ENCODE measurements at regions not wholly inside any gene's neighbourhood (a gene's known extent, or its start where the extent isn't known, plus 50 kb on each side); places are given as distances from the start of the nearest gene placed in this dataset.
"Not testable (repeated sequence)": the region's sequence is repeated elsewhere in the genome, so short reads cannot be mapped to it uniquely, and the experiment has no call there.

DNA sequence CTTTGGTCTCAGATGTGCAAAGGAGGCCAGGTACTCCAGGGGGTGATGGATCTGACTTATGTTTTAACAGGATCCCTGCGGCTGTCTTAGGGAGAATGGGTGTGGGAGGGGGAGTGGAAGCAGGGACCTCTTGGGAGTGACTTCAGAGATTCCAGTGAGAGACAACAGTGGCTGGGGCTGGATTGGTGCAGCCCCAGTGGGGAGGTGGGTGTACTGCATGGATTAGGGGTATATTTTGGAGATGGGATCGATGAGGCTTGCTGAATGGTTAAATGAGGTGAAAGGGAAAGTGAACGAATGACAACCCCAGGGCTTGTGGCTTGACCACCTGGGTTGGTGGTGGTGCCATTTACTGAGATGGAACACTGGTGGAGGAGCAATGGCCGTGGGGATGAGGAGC, 211.0 kb downstream of the ATP6V0E2 start:
- not testable (repeated sequence) for H3K4me3 ChIP-seq (ENCODE audit: low read depth, low read length, poor library complexity, severe bottlenecking); H3K4me1 ChIP-seq (ENCODE audit: insufficient read depth, low read length, severe bottlenecking); H3K9ac ChIP-seq (ENCODE audit: low read length); H3K27me3 ChIP-seq (ENCODE audit: insufficient read depth, low read length); H3K27ac ChIP-seq (ENCODE audit: low read depth, low read length, poor library complexity, severe bottlenecking); H2AFZ ChIP-seq (ENCODE audit: low read length); H3K9me2 ChIP-seq (ENCODE audit: low read depth, low read length); H3K4me2 ChIP-seq (ENCODE audit: low read length); H3F3A ChIP-seq (ENCODE audit: insufficient read depth, low read length); H3K36me3 ChIP-seq (ENCODE audit: insufficient read depth, low read length); H4K20me1 ChIP-seq (ENCODE audit: insufficient read depth, low read length); H3K9me3 ChIP-seq (ENCODE audit: low read length); H3K79me2 ChIP-seq (ENCODE audit: insufficient read depth, low read length)

DNA sequence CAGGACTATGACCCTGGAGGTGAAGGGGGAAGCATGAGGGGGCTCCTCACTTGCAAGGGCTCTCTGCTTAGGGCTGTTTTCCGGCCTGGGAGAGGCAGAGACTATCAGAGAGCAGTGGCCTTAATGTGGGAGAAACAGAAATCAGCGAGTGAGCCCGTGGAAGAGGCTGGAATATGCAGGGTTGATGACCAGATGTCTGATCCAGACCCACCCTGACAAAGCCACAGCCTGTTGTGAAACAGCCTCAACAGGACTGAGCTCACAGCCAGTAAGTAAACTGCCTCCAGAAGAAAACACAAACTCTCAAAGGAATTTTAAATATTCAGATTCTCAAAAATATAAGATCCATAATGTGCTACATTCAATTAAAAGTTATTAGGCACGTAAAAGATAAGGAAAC, 213.7 kb downstream of the ATP6V0E2 start:
- H3K9me3 ChIP-seq (ENCODE audit: low read length); H3K4me3 ChIP-seq (ENCODE audit: low read depth, low read length, poor library complexity, severe bottlenecking); H3K9ac ChIP-seq (ENCODE audit: low read length); H3K4me1 ChIP-seq (ENCODE audit: insufficient read depth, low read length, severe bottlenecking); H2AFZ ChIP-seq (ENCODE audit: low read length); H3K36me3 ChIP-seq (ENCODE audit: insufficient read depth, low read length); H3K79me2 ChIP-seq (ENCODE audit: insufficient read depth, low read length); H3F3A ChIP-seq (ENCODE audit: insufficient read depth, low read length); H3K27me3 ChIP-seq (ENCODE audit: insufficient read depth, low read length); H4K20me1 ChIP-seq (ENCODE audit: insufficient read depth, low read length); H3K4me2 ChIP-seq (ENCODE audit: low read length); H3K9me2 ChIP-seq (ENCODE audit: low read depth, low read length); H3K27ac ChIP-seq (ENCODE audit: low read depth, low read length, poor library complexity, severe bottlenecking): not testable (repeated sequence)

DNA sequence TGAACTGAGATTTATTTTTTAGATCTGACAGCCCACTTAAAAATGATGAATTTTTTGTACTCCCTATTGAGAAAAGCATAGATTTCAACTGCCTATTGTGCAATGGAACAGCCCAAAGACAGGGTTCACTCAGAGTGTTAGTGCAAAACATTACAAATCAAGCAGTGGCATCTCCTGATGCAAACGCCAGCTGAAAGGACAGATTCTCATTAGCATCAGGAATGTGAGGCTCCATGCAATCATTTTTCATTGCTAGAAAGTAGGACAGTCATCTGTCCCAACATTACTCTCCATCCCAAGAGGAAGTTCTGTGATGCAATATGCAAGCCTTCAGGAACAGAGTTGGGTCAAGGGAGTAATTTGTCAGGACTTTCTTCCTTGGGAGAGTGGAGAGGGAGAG, 215.4 kb downstream of the ATP6V0E2 start:
- not testable (repeated sequence) for H3K9me3 ChIP-seq (ENCODE audit: low read length); H4K20me1 ChIP-seq (ENCODE audit: insufficient read depth, low read length); H3K27ac ChIP-seq (ENCODE audit: low read depth, low read length, poor library complexity, severe bottlenecking); H2AFZ ChIP-seq (ENCODE audit: low read length); H3K79me2 ChIP-seq (ENCODE audit: insufficient read depth, low read length); H3K4me3 ChIP-seq (ENCODE audit: low read depth, low read length, poor library complexity, severe bottlenecking); H3K36me3 ChIP-seq (ENCODE audit: insufficient read depth, low read length); H3K9me2 ChIP-seq (ENCODE audit: low read depth, low read length); H3K27me3 ChIP-seq (ENCODE audit: insufficient read depth, low read length); H3K4me1 ChIP-seq (ENCODE audit: insufficient read depth, low read length, severe bottlenecking); H3K4me2 ChIP-seq (ENCODE audit: low read length); H3F3A ChIP-seq (ENCODE audit: insufficient read depth, low read length); H3K9ac ChIP-seq (ENCODE audit: low read length)

DNA sequence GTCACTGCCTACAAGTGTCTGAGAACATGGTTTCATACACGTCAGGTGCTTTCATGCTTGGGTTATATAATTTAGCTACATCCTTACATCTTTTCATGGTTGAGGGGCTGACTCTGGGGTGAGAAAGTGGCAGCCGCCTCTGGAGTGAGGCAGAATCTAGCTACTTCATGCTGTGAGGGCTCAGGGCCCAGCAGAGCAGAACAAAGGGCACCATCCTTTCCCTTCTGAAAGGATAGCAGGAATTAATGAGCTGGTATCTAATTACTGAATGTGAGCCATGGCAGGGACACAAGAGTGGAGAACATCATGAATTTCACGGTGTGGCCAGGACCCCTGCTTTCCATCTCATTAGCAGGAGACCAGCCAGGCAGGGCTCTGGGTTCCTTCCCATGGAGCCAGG, 217.0 kb downstream of the ATP6V0E2 start:
- H3K4me2 ChIP-seq (ENCODE audit: low read length); H3K4me3 ChIP-seq (ENCODE audit: low read depth, low read length, poor library complexity, severe bottlenecking); H3K4me1 ChIP-seq (ENCODE audit: insufficient read depth, low read length, severe bottlenecking): not testable (repeated sequence)

DNA sequence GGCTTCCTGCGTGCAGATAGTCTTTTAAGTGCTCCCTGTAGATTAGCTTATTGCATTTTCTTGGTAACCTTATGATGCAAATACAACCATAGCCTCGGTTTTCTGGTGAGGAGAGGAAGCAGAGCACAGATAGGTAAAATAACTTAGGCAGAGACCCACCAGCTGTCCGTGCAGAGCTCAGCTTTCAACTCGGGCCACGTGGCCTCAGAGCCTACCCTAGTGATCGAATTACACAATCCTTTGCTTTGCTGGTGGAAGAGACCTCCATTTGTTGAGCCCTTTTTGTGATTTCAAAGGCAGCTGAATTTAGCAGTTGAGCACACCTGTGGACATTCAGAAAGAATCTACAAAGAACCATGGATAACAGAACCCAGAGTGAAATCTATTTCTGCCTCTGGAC, 220.1 kb downstream of the ATP6V0E2 start:
- not testable (repeated sequence) for H3K4me1 ChIP-seq (ENCODE audit: insufficient read depth, low read length, severe bottlenecking); H4K20me1 ChIP-seq (ENCODE audit: insufficient read depth, low read length); H2AFZ ChIP-seq (ENCODE audit: low read length); H3K4me2 ChIP-seq (ENCODE audit: low read length); H3K9me2 ChIP-seq (ENCODE audit: low read depth, low read length); H3K4me3 ChIP-seq (ENCODE audit: low read depth, low read length, poor library complexity, severe bottlenecking); H3K27ac ChIP-seq (ENCODE audit: low read depth, low read length, poor library complexity, severe bottlenecking); H3K27me3 ChIP-seq (ENCODE audit: insufficient read depth, low read length); H3K9ac ChIP-seq (ENCODE audit: low read length); H3K36me3 ChIP-seq (ENCODE audit: insufficient read depth, low read length); H3F3A ChIP-seq (ENCODE audit: insufficient read depth, low read length); H3K79me2 ChIP-seq (ENCODE audit: insufficient read depth, low read length); H3K9me3 ChIP-seq (ENCODE audit: low read length)

More for the DNA sequence above, 217.0 kb downstream of the ATP6V0E2 start:
- H3K9ac ChIP-seq (ENCODE audit: low read length); H3K9me2 ChIP-seq (ENCODE audit: low read depth, low read length); H4K20me1 ChIP-seq (ENCODE audit: insufficient read depth, low read length); H2AFZ ChIP-seq (ENCODE audit: low read length); H3K9me3 ChIP-seq (ENCODE audit: low read length); H3K79me2 ChIP-seq (ENCODE audit: insufficient read depth, low read length); H3F3A ChIP-seq (ENCODE audit: insufficient read depth, low read length); H3K27ac ChIP-seq (ENCODE audit: low read depth, low read length, poor library complexity, severe bottlenecking); H3K27me3 ChIP-seq (ENCODE audit: insufficient read depth, low read length); H3K36me3 ChIP-seq (ENCODE audit: insufficient read depth, low read length): not testable (repeated sequence)

DNA sequence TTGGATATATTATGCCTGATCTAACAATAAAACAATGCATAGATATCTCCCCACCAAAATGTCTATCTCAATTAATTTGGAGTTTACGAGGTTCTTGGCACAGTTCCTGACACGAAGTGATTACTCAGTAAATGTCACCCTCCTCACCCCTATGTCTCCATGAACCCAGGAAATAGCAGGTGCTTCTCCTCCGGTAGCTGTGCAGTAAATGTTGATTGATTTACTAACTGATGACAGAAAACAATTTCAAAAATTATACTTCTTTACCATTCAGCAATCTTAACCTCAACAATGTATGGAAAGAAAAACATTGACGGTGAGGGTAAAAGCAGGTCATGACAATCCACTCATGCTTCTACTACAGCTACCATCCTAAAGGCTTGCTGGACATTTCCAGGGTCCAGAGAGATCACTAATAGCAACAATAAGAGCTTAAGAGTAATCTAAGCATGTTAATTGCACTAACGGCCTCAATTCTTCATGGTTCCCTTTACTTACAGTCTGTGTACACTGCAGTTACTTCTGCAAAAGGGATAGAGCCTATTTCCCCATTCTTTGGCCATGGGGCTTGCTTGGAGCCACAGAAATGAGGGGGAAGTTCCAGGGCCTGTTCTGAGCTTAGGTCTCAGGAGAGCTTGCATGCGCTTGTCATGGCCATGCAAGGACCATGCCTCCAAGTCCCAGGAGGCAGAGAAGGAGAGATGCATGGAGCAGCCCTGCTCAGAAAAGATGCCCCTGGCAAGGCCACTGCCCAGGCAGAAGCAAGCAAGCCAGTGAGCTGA, 222.6 kb downstream of the ATP6V0E2 start:
- H3K4me2 ChIP-seq (ENCODE audit: low read length); H4K20me1 ChIP-seq (ENCODE audit: insufficient read depth, low read length); H3K4me3 ChIP-seq (ENCODE audit: low read depth, low read length, poor library complexity, severe bottlenecking); H3K9me3 ChIP-seq (ENCODE audit: low read length); H3K27ac ChIP-seq (ENCODE audit: low read depth, low read length, poor library complexity, severe bottlenecking); H3F3A ChIP-seq (ENCODE audit: insufficient read depth, low read length); H3K4me1 ChIP-seq (ENCODE audit: insufficient read depth, low read length, severe bottlenecking); H3K36me3 ChIP-seq (ENCODE audit: insufficient read depth, low read length); H3K9me2 ChIP-seq (ENCODE audit: low read depth, low read length); H2AFZ ChIP-seq (ENCODE audit: low read length); H3K9ac ChIP-seq (ENCODE audit: low read length); H3K27me3 ChIP-seq (ENCODE audit: insufficient read depth, low read length); H3K79me2 ChIP-seq (ENCODE audit: insufficient read depth, low read length): not testable (repeated sequence)

DNA sequence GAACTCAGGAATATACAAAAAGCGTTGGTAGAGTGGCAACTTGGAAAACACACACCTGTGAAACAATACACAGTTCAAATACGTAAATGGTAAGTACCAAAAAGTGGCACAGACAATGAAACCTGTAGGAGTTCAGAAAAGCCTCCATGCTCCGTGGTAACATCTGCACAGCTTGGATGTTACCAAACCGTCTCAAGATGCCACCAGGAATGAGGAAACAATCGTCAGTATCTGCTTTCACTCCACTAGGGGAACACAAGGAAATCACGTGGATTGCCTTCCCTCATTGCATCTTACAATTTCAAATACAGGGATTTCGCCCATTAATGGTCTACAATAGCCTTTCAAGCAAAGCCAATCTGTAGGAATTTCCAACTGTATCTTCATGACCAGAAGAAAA, 224.6 kb upstream of the LRRC61 start:
- not testable (repeated sequence) for H3K9me3 ChIP-seq (ENCODE audit: low read length); H3K79me2 ChIP-seq (ENCODE audit: insufficient read depth, low read length); H3K9ac ChIP-seq (ENCODE audit: low read length); H3K36me3 ChIP-seq (ENCODE audit: insufficient read depth, low read length); H3F3A ChIP-seq (ENCODE audit: insufficient read depth, low read length); H3K4me3 ChIP-seq (ENCODE audit: low read depth, low read length, poor library complexity, severe bottlenecking); H3K4me1 ChIP-seq (ENCODE audit: insufficient read depth, low read length, severe bottlenecking); H2AFZ ChIP-seq (ENCODE audit: low read length); H3K4me2 ChIP-seq (ENCODE audit: low read length); H3K27me3 ChIP-seq (ENCODE audit: insufficient read depth, low read length); H3K27ac ChIP-seq (ENCODE audit: low read depth, low read length, poor library complexity, severe bottlenecking); H3K9me2 ChIP-seq (ENCODE audit: low read depth, low read length); H4K20me1 ChIP-seq (ENCODE audit: insufficient read depth, low read length)

DNA sequence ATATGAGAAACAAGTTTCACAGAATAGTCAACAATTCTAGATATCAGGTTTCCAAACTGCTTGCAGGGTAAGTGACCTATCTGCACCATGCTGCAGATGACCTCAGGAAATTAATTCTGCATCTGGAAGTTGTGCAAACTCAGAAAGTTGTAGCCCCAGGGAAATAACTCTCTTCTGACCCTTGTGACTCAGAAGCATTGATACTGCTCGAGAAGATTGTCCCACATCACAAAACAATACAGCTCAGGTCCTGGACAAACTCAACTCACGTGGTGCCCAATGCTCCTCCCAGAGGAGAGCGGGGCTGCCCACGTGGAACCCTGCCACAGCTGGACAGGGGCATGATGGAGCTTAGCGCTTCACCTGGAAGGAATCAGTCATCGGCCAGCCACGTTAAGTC, 221.9 kb upstream of the LRRC61 start:
- not testable (repeated sequence) for H3K27ac ChIP-seq (ENCODE audit: low read depth, low read length, poor library complexity, severe bottlenecking); H4K20me1 ChIP-seq (ENCODE audit: insufficient read depth, low read length); H3K4me1 ChIP-seq (ENCODE audit: insufficient read depth, low read length, severe bottlenecking); H3K9me2 ChIP-seq (ENCODE audit: low read depth, low read length); H3K27me3 ChIP-seq (ENCODE audit: insufficient read depth, low read length); H3K9ac ChIP-seq (ENCODE audit: low read length); H2AFZ ChIP-seq (ENCODE audit: low read length); H3K79me2 ChIP-seq (ENCODE audit: insufficient read depth, low read length); H3K4me3 ChIP-seq (ENCODE audit: low read depth, low read length, poor library complexity, severe bottlenecking); H3K36me3 ChIP-seq (ENCODE audit: insufficient read depth, low read length); H3K4me2 ChIP-seq (ENCODE audit: low read length); H3F3A ChIP-seq (ENCODE audit: insufficient read depth, low read length); H3K9me3 ChIP-seq (ENCODE audit: low read length)
